GM19023 (cell line): ENCODE measurements at regions not wholly inside any gene's neighbourhood (a gene's known extent, or its start where the extent isn't known, plus 50 kb on each side); places are given as distances from the start of the nearest gene placed in this dataset.
"Not testable (repeated sequence)": the region's sequence is repeated elsewhere in the genome, so short reads cannot be mapped to it uniquely, and the experiment has no call there.

Experiments used
- ATAC-seq: cut with Tn5 transposase; IDR thresholded peaks from one replicate; pipeline ENCODE4 v1.9.1; 2021; ENCODE audit warnings: mild to moderate bottlenecking, moderate library complexity; ENCODE audit not compliant: unreplicated experiment

DNA sequence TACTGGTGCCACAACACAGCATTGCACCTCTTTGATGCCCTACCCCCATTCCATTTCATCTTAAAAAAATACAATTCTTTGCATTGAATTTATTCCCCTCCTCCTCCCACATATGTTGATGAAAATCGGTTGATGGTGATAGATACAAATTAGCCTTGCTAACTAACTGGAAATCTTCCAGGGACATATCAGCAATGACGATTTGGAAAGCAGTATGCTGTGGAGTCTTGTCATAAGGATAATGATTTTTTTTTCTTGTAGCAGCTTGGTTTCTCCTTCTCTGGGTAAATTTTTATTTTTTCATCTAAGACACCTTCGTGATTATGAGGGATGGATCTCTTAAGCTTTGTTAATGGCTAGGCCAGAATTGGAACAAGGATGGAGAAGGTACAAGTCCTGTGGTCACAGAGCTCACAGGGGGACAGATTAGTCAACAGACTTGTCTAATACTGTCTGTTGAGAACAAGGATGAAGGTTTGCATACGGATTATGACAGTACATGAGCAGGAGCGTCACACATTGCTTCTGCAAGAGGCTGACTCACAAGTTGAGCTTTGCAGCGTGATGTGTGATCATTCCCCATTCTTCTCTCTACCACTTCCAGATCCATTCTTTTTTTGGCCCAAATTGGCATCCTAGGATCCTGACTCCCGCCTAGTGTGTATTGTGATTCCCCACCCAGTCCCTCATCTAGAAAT is 233.1 kb upstream of the FERMT1 start:
- ATAC-seq, result no peak

- no peak for ATAC-seq
These were observed 226.1 kb upstream of the FERMT1 start for GRCh38 chr20:6348908-6349307.

DNA sequence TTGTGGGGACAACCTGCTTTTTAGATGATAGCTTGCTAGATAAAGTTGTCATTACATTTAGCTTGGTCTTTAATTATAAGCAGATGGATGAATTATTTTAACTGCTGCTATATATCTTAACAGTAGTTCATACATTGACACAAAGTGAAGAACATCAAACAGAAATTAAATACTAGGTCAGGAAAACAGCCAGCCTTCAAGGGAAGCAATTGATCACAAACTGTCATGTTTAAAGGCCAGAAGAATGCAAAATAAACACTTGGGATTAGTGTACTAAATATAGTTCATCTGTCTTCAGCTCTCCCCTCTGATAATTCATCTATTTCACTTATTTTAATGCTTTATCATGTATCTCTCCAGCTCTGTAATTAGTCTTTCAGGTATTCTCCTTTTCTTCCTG is 225.1 kb upstream of the FERMT1 start:
- no peak for ATAC-seq

DNA sequence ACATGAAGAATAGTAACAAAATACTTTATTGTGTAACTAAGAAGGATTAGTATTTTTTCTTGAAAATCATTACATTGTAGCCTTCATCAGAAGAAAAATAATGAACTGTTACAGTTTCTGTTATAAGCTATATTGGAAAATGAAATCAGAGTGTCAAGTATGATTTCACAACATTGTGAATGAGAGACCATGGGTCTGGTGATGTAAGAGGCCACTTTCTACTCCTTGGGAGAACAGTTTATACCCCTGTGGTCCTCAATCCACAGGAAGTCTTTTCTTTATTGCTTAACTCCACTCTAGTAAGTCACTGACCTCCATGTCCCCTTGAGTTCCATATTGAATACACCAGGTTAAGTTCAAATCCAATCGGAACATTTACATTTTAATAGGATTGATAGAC is 218.7 kb upstream of the FERMT1 start:
- ATAC-seq, result no peak

GRCh38 chr20:6339176-6339575 is 216.3 kb upstream of the FERMT1 start:
- ATAC-seq, result no peak

- ATAC-seq, result no peak
These were observed 210.3 kb upstream of the FERMT1 start for GRCh38 chr20:6333110-6333509.

- ATAC-seq, result not testable (repeated sequence)
These were observed 198.4 kb upstream of the FERMT1 start for GRCh38 chr20:6321235-6321634.

GRCh38 chr20:6311841-6312655 is 189.2 kb upstream of the FERMT1 start:
- ATAC-seq, result no peak

DNA sequence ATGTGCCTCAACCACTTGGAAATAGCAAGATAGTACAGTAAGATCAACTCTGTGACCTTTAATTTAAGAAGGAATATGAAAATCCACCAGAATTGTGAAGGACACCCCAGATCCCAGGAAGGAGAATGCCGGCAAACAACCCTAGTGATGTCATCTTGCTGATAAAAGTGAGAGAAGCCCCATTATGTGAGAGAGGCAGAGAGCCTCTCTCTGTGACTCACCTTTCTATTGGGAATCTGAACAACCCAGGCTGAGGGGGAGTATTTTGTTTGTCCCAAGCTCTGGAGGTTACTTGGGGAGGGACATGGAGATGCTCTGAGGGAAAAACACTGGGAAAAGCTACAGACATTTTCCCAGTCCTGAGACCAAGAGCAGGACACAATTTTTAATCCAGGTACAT is 188.3 kb upstream of the FERMT1 start:
- ATAC-seq, result no peak

DNA sequence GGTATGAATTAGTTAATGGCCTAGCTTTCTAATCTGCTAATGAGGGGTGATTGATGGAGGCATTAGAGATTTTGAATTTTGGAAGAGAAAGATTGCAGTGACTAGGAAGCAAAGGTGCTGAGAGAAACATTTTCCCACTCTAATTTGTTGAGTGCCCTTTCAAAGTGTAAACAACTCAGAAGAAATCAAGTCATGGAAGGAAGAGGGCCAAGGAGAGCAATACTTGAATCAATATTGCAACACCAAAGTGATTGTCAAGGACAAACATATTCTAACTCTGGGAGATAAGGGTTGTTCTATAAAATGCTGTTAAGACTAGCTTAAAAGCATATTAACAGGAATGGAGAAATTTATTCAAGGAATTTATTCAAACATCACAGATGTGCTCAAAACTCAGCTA is 182.7 kb upstream of the FERMT1 start:
- ATAC-seq, result no peak

- no peak for ATAC-seq
These were observed 179.2 kb upstream of the FERMT1 start for GRCh38 chr20:6302041-6302440.

DNA sequence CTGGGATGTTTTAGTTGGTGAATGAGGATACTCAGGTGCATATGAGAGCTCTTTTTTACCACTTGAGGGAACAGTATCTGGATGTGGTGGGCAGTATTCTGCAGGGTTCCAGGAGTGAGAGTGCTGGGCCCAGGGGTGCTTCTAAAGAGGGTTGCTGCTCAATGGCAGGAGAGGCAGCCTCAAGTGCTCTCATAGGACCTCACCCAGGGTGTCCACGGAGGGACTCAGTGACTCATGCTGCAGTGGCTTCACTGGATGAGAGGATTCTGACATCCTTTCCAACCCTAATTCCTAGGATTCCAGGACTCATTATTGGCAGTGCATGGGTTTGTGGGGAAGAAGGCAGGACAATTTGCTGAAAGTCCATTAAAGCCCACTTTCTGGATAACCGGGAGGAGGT is 176.6 kb upstream of the FERMT1 start:
- no peak for ATAC-seq

GRCh38 chr20:6298049-6298448 is 175.2 kb upstream of the FERMT1 start:
- no peak for ATAC-seq

- ATAC-seq, result no peak
These were observed 173.0 kb upstream of the FERMT1 start for GRCh38 chr20:6295867-6296256.

DNA sequence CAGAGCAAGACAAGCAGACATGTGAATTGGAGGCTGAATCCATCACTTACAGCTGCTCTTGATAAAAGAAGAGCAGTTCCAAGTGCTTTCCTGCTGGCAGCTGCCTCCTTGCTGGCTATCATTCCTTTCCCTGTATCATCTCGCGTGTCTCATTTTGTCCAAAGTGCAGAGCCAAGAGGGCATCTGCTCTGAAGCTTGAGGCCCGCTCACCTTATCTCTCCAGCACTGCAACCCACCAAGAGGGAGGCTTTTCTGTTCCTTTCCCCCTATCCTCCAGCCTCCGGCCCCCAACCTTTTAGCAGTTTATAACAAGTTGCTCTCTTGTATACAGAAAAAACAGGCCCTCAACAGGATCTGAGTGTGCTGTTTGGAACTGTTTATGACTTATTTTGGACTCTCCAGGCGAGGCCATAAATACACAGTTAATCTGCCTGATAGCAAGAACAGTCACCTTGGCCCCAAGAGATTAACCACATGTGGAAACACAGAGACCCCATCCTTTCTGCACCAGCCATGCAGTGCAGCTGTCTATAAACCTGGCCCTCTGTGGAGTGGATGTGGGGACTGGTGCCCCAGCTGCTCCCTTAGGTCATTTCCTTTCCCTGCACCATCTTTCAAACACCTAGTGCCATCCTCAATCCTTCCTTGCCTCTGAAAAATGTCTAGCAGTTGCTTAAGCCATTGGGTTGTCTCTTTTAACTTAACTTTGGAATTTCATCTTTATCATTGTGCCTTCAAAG is 172.5 kb upstream of the FERMT1 start:
- ATAC-seq, result no peak

DNA sequence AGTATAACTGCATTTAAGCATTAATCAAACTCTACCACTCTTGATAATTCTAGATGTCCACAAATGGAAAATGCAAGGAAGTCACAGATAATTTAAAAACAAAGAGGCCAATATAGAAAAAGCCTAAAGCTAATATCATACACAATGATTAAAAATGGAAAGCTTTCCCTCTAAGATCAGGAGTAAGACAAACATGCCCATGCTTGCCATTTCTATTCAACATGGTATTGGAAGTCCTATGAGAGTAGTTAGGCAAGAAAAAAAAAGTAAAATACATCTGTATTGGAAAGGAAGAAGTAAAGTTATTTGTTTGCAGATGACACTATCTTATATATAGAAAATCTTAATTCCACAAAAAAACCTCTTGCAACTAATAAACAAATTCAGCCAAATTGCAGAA is 164.6 kb upstream of the FERMT1 start:
- ATAC-seq, result no peak

DNA sequence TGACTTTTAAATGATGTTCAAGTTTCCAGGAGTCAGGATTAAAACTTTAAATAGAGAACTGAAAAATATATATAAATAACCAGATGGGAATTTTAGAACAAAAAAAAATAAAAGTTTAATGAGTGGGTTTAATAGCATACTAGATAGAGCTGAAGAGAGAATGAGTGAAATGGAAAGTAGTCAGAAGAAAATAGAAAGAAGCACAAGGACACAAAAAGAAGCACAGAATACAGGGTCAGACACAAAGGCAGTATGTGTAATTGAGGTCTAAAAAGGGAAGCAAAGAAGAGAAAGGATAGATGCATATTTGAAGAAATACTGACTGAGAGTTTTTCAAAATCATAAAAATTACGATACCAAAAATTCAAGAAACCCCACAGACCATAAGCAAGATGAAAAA is 159.8 kb upstream of the FERMT1 start:
- no peak for ATAC-seq

- ATAC-seq, result no peak
These were observed 154.9 kb upstream of the FERMT1 start for GRCh38 chr20:6277661-6278240.

GRCh38 chr20:6270404-6270803 is 147.6 kb upstream of the FERMT1 start:
- ATAC-seq, result not testable (repeated sequence)

DNA sequence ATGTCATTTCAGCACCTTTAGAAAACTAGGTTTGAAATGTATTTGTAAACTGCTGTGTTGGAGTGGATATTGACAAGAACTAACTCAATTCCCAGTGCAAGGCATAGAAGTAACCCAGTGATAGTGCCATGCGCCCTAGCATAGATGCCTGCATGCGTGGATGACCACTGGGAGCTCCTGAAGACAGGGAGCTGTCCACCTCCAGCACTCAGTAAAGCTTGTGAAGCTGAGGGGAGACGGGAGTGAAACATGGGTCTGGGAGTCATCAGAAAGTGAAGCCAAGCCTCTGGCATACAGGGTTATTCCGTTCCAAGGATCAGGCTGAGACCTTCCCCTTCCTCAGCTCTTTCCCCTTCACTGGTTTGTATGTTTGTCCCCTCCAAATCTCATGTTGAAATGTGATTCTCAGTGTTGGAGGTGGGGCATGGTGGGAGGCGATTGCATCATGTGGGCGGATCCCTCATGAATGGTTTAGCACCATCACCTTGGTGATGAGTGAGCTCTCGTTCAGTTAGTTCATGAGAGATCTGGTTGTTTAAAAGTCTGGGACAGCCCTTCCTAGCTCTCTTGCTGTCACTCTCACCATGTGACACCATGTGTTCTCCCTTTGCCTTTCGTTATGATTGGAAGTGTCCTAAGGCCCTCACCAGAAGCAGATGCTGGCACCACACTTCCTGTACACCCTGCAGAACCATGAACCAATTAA is 146.5 kb upstream of the FERMT1 start:
- no peak for ATAC-seq
